ENCODE measurements at regions not wholly inside any gene's neighbourhood (a gene's known extent, or its start where the extent isn't known, plus 50 kb on each side); places are given as distances from the start of the nearest gene placed in this dataset.

GRCh38 chr4:116449764-116450163 is 635.6 kb downstream of the TRAM1L1 start:
- DNase-seq (ENCODE audit: low read depth in 4 of 4, low spot score in 3 of 4), result no peak

GRCh38 chr4:116444117-116444516 is 641.3 kb downstream of the TRAM1L1 start:
- DNase-seq (ENCODE audit: low read depth in 4 of 4, low spot score in 3 of 4), result no peak

GRCh38 chr4:116438981-116439729 is 646.2 kb downstream of the TRAM1L1 start:
- DNase-seq (ENCODE audit: low read depth in 4 of 4, low spot score in 3 of 4), result no peak

GRCh38 chr4:116438417-116438816 is 647.0 kb downstream of the TRAM1L1 start:
- DNase-seq (ENCODE audit: low read depth in 4 of 4, low spot score in 3 of 4), result no peak

GRCh38 chr4:116427666-116428065 is 657.7 kb downstream of the TRAM1L1 start:
- no peak for DNase-seq (ENCODE audit: low read depth in 4 of 4, low spot score in 3 of 4)

- no peak for DNase-seq (ENCODE audit: low read depth in 4 of 4, low spot score in 3 of 4)
Measured at GRCh38 chr4:116413222-116413621, 672.2 kb downstream of the TRAM1L1 start.

- no peak for DNase-seq (ENCODE audit: low read depth in 4 of 4, low spot score in 3 of 4)
Measured at GRCh38 chr4:116401293-116401692, 684.1 kb downstream of the TRAM1L1 start.

GRCh38 chr4:116400480-116400879 is 684.9 kb downstream of the TRAM1L1 start:
- DNase-seq (ENCODE audit: low read depth in 4 of 4, low spot score in 3 of 4), result no peak

- DNase-seq (ENCODE audit: low read depth in 4 of 4, low spot score in 3 of 4), result no peak
Measured at GRCh38 chr4:116397714-116398113, 687.7 kb downstream of the TRAM1L1 start.

- DNase-seq (ENCODE audit: low read depth in 4 of 4, low spot score in 3 of 4), result no peak
Measured at GRCh38 chr4:116397291-116397690, 688.1 kb downstream of the TRAM1L1 start.

- no peak for DNase-seq (ENCODE audit: low read depth in 4 of 4, low spot score in 3 of 4)
Measured at GRCh38 chr4:116395408-116395807, 690.0 kb downstream of the TRAM1L1 start.

- no peak for DNase-seq (ENCODE audit: low read depth in 4 of 4, low spot score in 3 of 4)
Measured at GRCh38 chr4:116391020-116391419, 694.4 kb downstream of the TRAM1L1 start.

- no peak for DNase-seq (ENCODE audit: low read depth in 4 of 4, low spot score in 3 of 4)
Measured at GRCh38 chr4:116389139-116389538, 696.2 kb downstream of the TRAM1L1 start.

GRCh38 chr4:116387937-116388474 is 697.4 kb downstream of the TRAM1L1 start:
- peak in 1 of 4 donors; percentile 7 for DNase-seq (ENCODE audit: low read depth in 4 of 4, low spot score in 3 of 4)

GRCh38 chr4:116386856-116387255 is 698.5 kb downstream of the TRAM1L1 start:
- DNase-seq (ENCODE audit: low read depth in 4 of 4, low spot score in 3 of 4), result no peak

- DNase-seq (ENCODE audit: low read depth in 4 of 4, low spot score in 3 of 4), result no peak
Measured at GRCh38 chr4:116385583-116385982, 699.8 kb downstream of the TRAM1L1 start.

GRCh38 chr4:116374815-116375214 is 710.6 kb downstream of the TRAM1L1 start:
- DNase-seq (ENCODE audit: low read depth in 4 of 4, low spot score in 3 of 4), result no peak

GRCh38 chr4:116362583-116362982 is 722.8 kb downstream of the TRAM1L1 start:
- no peak for DNase-seq (ENCODE audit: low read depth in 4 of 4, low spot score in 3 of 4)

GRCh38 chr4:116361790-116362189 is 723.6 kb downstream of the TRAM1L1 start:
- no peak for DNase-seq (ENCODE audit: low read depth in 4 of 4, low spot score in 3 of 4)

- DNase-seq (ENCODE audit: low read depth in 4 of 4, low spot score in 3 of 4), result peak; percentile 18 to 45 (median 40)
Measured at GRCh38 chr4:116358633-116359222, 726.6 kb downstream of the TRAM1L1 start.

- no peak for DNase-seq (ENCODE audit: low read depth in 4 of 4, low spot score in 3 of 4)
Measured at GRCh38 chr4:116357758-116358157, 727.6 kb downstream of the TRAM1L1 start.

- no peak for DNase-seq (ENCODE audit: low read depth in 4 of 4, low spot score in 3 of 4)
Measured at GRCh38 chr4:116346750-116347149, 738.6 kb downstream of the TRAM1L1 start.

Measured in right renal pelvis (tissue), 4 donors.